ENCODE measurements at regions not wholly inside any gene's neighbourhood (a gene's known extent, or its start where the extent isn't known, plus 50 kb on each side); places are given as distances from the start of the nearest gene placed in this dataset.
"Not testable (repeated sequence)": the region's sequence is repeated elsewhere in the genome, so short reads cannot be mapped to it uniquely, and the experiment has no call there.

GRCh38 chr9:129548571-129549135 lies 72.2 kb downstream of the C9orf50 start:
- DNase-seq, result peak; percentile 60 to 90
- Histone ChIP-seq H3K27me3 (no peaks in the 10 kb centered on the region), H3K36me3 (no peaks in the 10 kb centered on the region), H3K4me3 (no peak overlapping the region), H3K9me3 (no peaks in the 10 kb centered on the region), H3K4me1 (peaks cover 0 to 33% (median 27%) of the 10 kb centered on the region in 4 donors), H3K27ac (peak overlapping the region; percentile 91 to 95)
- peak in 1 of 2 experiments; percentile 13 for TF ChIP-seq CTCF (IDR thresholded peaks at IDR 0.05)
- intact Hi-C loops (cut with DNase I; ENCODE audit: low total_unique reads), result loop anchor here (5.0 kb wide), 1 partner anchor 41 kb away; no protein-coding TSS in a partner anchor

- Histone ChIP-seq H3K4me1 (peaks cover 0 to 33% (median 27%) of the 10 kb centered on the region in 4 donors), H3K9me3 (no peaks in the 10 kb centered on the region), H3K27me3 (no peaks in the 10 kb centered on the region), H3K27ac (peak overlapping the region; percentile 91 to 95), H3K4me3 (no peak overlapping the region), H3K36me3 (no peaks in the 10 kb centered on the region)
- intact Hi-C loops (cut with DNase I; ENCODE audit: low total_unique reads), result loop anchor here (5.0 kb wide), 1 partner anchor 41 kb away; no protein-coding TSS in a partner anchor
- TF ChIP-seq CTCF (IDR thresholded peaks at IDR 0.05), result no peak
- no peak for DNase-seq
Observed at GRCh38 chr9:129547869-129548570, 72.9 kb downstream of the C9orf50 start.

GRCh38 chr9:129547063-129547462 lies 73.8 kb downstream of the C9orf50 start:
- H3K36me3 ChIP-seq, result no peaks in the 10 kb centered on the region
- H3K27ac ChIP-seq, result no peak overlapping the region
- peaks cover 0 to 33% (median 27%) of the 10 kb centered on the region in 4 donors for H3K4me1 ChIP-seq
- DNase-seq, result no peak
- intact Hi-C loops (cut with DNase I; ENCODE audit: low total_unique reads), result loop anchor here (5.0 kb wide), 1 partner anchor 40 kb away; no protein-coding TSS in a partner anchor
- TF ChIP-seq CTCF (IDR thresholded peaks at IDR 0.05), result no peak
- H3K9me3 ChIP-seq, result no peaks in the 10 kb centered on the region
- H3K27me3 ChIP-seq, result no peaks in the 10 kb centered on the region
- H3K4me3 ChIP-seq, result no peak overlapping the region

- H3K4me1 ChIP-seq, result peaks cover 0 to 32% (median 27%) of the 10 kb centered on the region in 4 donors
- not testable (repeated sequence) for H3K9me3 ChIP-seq, DNase-seq, H3K27ac ChIP-seq, H3K27me3 ChIP-seq, H3K4me3 ChIP-seq, H3K36me3 ChIP-seq
- intact Hi-C loops (cut with DNase I; ENCODE audit: low total_unique reads), result loop anchor here (5.0 kb wide), 1 partner anchor 39 kb away; no protein-coding TSS in a partner anchor
Observed at GRCh38 chr9:129545876-129546275, 75.0 kb downstream of the C9orf50 start.

GRCh38 chr9:129544761-129545160 lies 76.1 kb downstream of the C9orf50 start:
- Histone ChIP-seq H3K27me3 (no peaks in the 10 kb centered on the region), H3K4me1 (peaks cover 0 to 22% (median 21%) of the 10 kb centered on the region in 4 donors), H3K27ac (no peak overlapping the region), H3K9me3 (no peaks in the 10 kb centered on the region), H3K4me3 (no peak overlapping the region), H3K36me3 (no peaks in the 10 kb centered on the region)
- no peak for TF ChIP-seq CTCF (IDR thresholded peaks at IDR 0.05)
- intact Hi-C loops (cut with DNase I; ENCODE audit: low total_unique reads), result loop anchor here (5.0 kb wide), 1 partner anchor 37 kb away; no protein-coding TSS in a partner anchor
- DNase-seq, result no peak

- no peaks in the 10 kb centered on the region for H3K36me3 ChIP-seq
- intact Hi-C loops (cut with DNase I; ENCODE audit: low total_unique reads), result no loop called here
- no peak for TF ChIP-seq CTCF (IDR thresholded peaks at IDR 0.05)
Observed at GRCh38 chr9:129542741-129543140, 78.2 kb downstream of the C9orf50 start.

More at GRCh38 chr9:129542741-129543140, 78.2 kb downstream of the C9orf50 start:
- no peaks in the 10 kb centered on the region for H3K27me3 ChIP-seq
- H3K4me3 ChIP-seq, result no peak overlapping the region
- no peak overlapping the region for H3K27ac ChIP-seq
- H3K4me1 ChIP-seq, result peaks cover 0 to 1% (median under 1%) of the 10 kb centered on the region in 4 donors
- no peaks in the 10 kb centered on the region for H3K9me3 ChIP-seq
- DNase-seq, result no peak

Data from tibial artery (tissue), 4 donors.